ENCODE measurements at regions not wholly inside any gene's neighbourhood (a gene's known extent, or its start where the extent isn't known, plus 50 kb on each side); places are given as distances from the start of the nearest gene placed in this dataset.
"Not testable (repeated sequence)": the region's sequence is repeated elsewhere in the genome, so short reads cannot be mapped to it uniquely, and the experiment has no call there.

DNA sequence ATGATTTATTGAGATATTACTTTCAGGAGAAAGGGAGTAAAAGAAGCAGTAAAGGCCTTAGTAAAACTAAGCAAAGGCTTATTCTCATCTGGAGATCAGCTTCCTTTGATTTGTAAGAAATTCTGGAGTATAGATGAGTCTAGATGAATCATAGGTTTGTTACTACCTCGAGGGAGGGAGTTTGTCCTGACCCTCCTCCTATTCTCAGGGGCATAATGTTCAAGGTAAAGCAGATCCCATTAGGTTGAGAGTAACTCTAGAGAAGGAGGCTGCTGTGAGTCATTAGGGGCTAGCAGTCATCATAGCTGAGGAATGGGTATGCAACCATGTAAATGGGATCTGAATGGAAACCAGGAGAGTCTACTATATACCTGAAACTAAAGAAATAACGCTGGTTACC, 155.5 kb upstream of the MOCS2 start:
- Histone ChIP-seq H3K36me3 (ENCODE audit: control insufficient read depth in 2 of 2, extremely low read depth in 1 of 2, insufficient read depth in 2 of 2, low read length in 2 of 2) (no peaks in the 10 kb centered on the region), H3K27me3 (ENCODE audit: control insufficient read depth, extremely low read depth, insufficient read depth, low read length) (no peaks in the 10 kb centered on the region), H3K9ac (ENCODE audit: control insufficient read depth, extremely low read depth, insufficient read depth, low read length) (no peak overlapping the region), H3K4me2 (ENCODE audit: control insufficient read depth, extremely low read depth, insufficient read depth, low read depth, low read length) (no peak overlapping the region), H4K20me1 (ENCODE audit: control insufficient read depth, extremely low read depth, insufficient read depth, low read length) (no peaks in the 10 kb centered on the region), H3K4me1 (ENCODE audit: control insufficient read depth, extremely low read depth, insufficient read depth, low read length) (peaks cover 16% of the 10 kb centered on the region), H2AFZ (ENCODE audit: control insufficient read depth, low read length) (no peak overlapping the region), H3K27ac (ENCODE audit: control insufficient read depth, insufficient read depth, low read length) (peak overlapping the region; percentile 57), H3K9me1 (ENCODE audit: control insufficient read depth, extremely low read depth, insufficient read depth, low read length) (no peaks in the 10 kb centered on the region), H3K9me3 (ENCODE audit: control insufficient read depth, low read depth, low read length) (peaks cover 6% of the 10 kb centered on the region), H3K79me2 (ENCODE audit: control insufficient read depth, insufficient read depth, low read length) (no peaks in the 10 kb centered on the region), H3K4me3 (ENCODE audit: control insufficient read depth in 2 of 3, extremely low read depth in 1 of 3, insufficient read depth in 2 of 3, low read depth in 1 of 3, low read length in 3 of 3) (no peak overlapping the region)
- dilution Hi-C loops (cut with MboI; ENCODE audit: extremely low pct_ligation_motif_present, low sequenced_read_pairs): no loop called here
- DNase-seq (ENCODE audit: low read depth, low spot score) (peak; percentile 53), FAIRE-seq (peak; percentile 71)
- TF ChIP-seq, protein P1, sequence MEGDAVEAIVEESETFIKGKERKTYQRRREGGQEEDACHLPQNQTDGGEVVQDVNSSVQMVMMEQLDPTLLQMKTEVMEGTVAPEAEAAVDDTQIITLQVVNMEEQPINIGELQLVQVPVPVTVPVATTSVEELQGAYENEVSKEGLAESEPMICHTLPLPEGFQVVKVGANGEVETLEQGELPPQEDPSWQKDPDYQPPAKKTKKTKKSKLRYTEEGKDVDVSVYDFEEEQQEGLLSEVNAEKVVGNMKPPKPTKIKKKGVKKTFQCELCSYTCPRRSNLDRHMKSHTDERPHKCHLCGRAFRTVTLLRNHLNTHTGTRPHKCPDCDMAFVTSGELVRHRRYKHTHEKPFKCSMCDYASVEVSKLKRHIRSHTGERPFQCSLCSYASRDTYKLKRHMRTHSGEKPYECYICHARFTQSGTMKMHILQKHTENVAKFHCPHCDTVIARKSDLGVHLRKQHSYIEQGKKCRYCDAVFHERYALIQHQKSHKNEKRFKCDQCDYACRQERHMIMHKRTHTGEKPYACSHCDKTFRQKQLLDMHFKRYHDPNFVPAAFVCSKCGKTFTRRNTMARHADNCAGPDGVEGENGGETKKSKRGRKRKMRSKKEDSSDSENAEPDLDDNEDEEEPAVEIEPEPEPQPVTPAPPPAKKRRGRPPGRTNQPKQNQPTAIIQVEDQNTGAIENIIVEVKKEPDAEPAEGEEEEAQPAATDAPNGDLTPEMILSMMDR (optimal IDR thresholded peaks at IDR 0.05 in 1 of 3, IDR thresholded peaks at IDR 0.05 in 1 of 3, conservative IDR thresholded peaks at IDR 0.05 in 1 of 3; ENCODE audit: extremely low read depth in 1 of 3, insufficient read depth in 2 of 3, low read length in 3 of 3): no peak
- no peak for TF ChIP-seq EZH2 (IDR thresholded peaks at IDR 0.05; ENCODE audit: low read length)

DNA sequence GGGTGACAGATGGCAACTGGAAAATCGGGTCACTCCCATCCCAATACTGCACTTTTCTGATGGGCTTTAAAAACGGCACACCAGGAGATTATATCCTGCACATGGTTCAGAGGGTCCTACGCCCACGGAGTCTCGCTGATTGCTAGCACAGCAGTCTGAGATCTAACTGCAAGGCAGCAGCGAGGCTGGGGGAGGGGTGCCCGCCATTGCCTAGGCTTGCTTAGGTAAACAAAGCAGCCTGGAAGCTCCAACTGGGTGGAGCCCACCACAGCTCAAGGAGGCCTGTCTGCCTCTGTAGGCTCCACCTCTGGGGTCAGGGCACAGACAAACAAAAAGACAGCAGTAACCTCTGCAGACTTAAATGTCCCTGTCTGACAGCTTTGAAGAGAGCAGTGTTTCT, 158.7 kb upstream of the MOCS2 start:
- H2AFZ ChIP-seq (ENCODE audit: control insufficient read depth, low read length); DNase-seq (ENCODE audit: low read depth, low spot score); dilution Hi-C loops (cut with MboI; ENCODE audit: extremely low pct_ligation_motif_present, low sequenced_read_pairs); H4K20me1 ChIP-seq (ENCODE audit: control insufficient read depth, extremely low read depth, insufficient read depth, low read length); H3K79me2 ChIP-seq (ENCODE audit: control insufficient read depth, insufficient read depth, low read length); H3K27me3 ChIP-seq (ENCODE audit: control insufficient read depth, extremely low read depth, insufficient read depth, low read length); H3K9me3 ChIP-seq (ENCODE audit: control insufficient read depth, low read depth, low read length); H3K36me3 ChIP-seq (ENCODE audit: control insufficient read depth in 2 of 2, extremely low read depth in 1 of 2, insufficient read depth in 2 of 2, low read length in 2 of 2); H3K4me3 ChIP-seq (ENCODE audit: control insufficient read depth in 2 of 3, extremely low read depth in 1 of 3, insufficient read depth in 2 of 3, low read depth in 1 of 3, low read length in 3 of 3); H3K4me2 ChIP-seq (ENCODE audit: control insufficient read depth, extremely low read depth, insufficient read depth, low read depth, low read length); FAIRE-seq; H3K27ac ChIP-seq (ENCODE audit: control insufficient read depth, insufficient read depth, low read length); H3K9me1 ChIP-seq (ENCODE audit: control insufficient read depth, extremely low read depth, insufficient read depth, low read length); H3K9ac ChIP-seq (ENCODE audit: control insufficient read depth, extremely low read depth, insufficient read depth, low read length): not testable (repeated sequence)
- peaks cover 13% of the 10 kb centered on the region for H3K4me1 ChIP-seq (ENCODE audit: control insufficient read depth, extremely low read depth, insufficient read depth, low read length)

DNA sequence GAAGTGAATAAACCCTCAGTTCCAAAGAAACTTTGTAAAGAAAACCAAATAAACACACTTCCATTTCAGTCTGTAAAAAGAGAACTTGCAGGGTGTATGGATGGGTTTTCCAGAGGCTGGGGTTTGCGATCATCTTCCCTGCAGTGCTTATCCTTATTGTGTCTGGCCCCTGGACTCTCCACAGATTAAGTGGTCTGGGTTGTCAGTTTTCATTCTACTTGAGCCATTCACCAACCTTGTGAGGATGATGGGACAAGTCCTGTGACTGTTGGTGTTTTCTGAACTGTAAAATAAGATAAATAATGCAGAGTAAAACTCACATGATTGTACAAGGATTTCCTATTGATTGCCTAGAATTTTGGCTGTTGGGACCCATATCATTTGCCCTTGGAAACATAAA, 166.1 kb upstream of the MOCS2 start:
- no peak overlapping the region for H2AFZ ChIP-seq (ENCODE audit: control insufficient read depth, low read length)
- dilution Hi-C loops (cut with MboI; ENCODE audit: extremely low pct_ligation_motif_present, low sequenced_read_pairs): no loop called here
- no peak overlapping the region for H3K4me2 ChIP-seq (ENCODE audit: control insufficient read depth, extremely low read depth, insufficient read depth, low read depth, low read length)
- H3K9me1 ChIP-seq (ENCODE audit: control insufficient read depth, extremely low read depth, insufficient read depth, low read length): no peaks in the 10 kb centered on the region
- no peak overlapping the region for H3K9ac ChIP-seq (ENCODE audit: control insufficient read depth, extremely low read depth, insufficient read depth, low read length)
- FAIRE-seq (peak; percentile 20), DNase-seq (ENCODE audit: low read depth, low spot score) (no peak)
- no peaks in the 10 kb centered on the region for H4K20me1 ChIP-seq (ENCODE audit: control insufficient read depth, extremely low read depth, insufficient read depth, low read length)
- H3K9me3 ChIP-seq (ENCODE audit: control insufficient read depth, low read depth, low read length): no peaks in the 10 kb centered on the region
- H3K4me3 ChIP-seq (ENCODE audit: control insufficient read depth in 2 of 3, extremely low read depth in 1 of 3, insufficient read depth in 2 of 3, low read depth in 1 of 3, low read length in 3 of 3): no peak overlapping the region
- no peaks in the 10 kb centered on the region for H3K4me1 ChIP-seq (ENCODE audit: control insufficient read depth, extremely low read depth, insufficient read depth, low read length)
- no peaks in the 10 kb centered on the region for H3K79me2 ChIP-seq (ENCODE audit: control insufficient read depth, insufficient read depth, low read length)
- H3K36me3 ChIP-seq (ENCODE audit: control insufficient read depth in 2 of 2, extremely low read depth in 1 of 2, insufficient read depth in 2 of 2, low read length in 2 of 2): no peaks in the 10 kb centered on the region
- TF ChIP-seq, protein P1 (optimal IDR thresholded peaks at IDR 0.05 in 1 of 3, IDR thresholded peaks at IDR 0.05 in 1 of 3, conservative IDR thresholded peaks at IDR 0.05 in 1 of 3; ENCODE audit: extremely low read depth in 1 of 3, insufficient read depth in 2 of 3, low read length in 3 of 3): no peak
- no peak for TF ChIP-seq EZH2 (IDR thresholded peaks at IDR 0.05; ENCODE audit: low read length)
- H3K27me3 ChIP-seq (ENCODE audit: control insufficient read depth, extremely low read depth, insufficient read depth, low read length): no peaks in the 10 kb centered on the region
- no peak overlapping the region for H3K27ac ChIP-seq (ENCODE audit: control insufficient read depth, insufficient read depth, low read length)

Data from keratinocyte (primary cell).